ELR (cell line): ENCODE measurements at regions not wholly inside any gene's neighbourhood (a gene's known extent, or its start where the extent isn't known, plus 50 kb on each side); places are given as distances from the start of the nearest gene placed in this dataset.
"Not testable (repeated sequence)": the region's sequence is repeated elsewhere in the genome, so short reads cannot be mapped to it uniquely, and the experiment has no call there.

Experiments used
- DNase-seq: peaks from one replicate; pipeline ENCODE4 v3.0.0-alpha.2; 2015; ENCODE audit warnings: low read depth

GRCh38 chr6:27190126-27190525 lies 57.4 kb upstream of the PRSS16 start:
- no peak for DNase-seq

GRCh38 chr6:27194453-27194852 lies 53.0 kb upstream of the PRSS16 start:
- DNase-seq = not testable (repeated sequence)

GRCh38 chr6:27195547-27195946 lies 52.0 kb upstream of the PRSS16 start:
- not testable (repeated sequence) for DNase-seq
